PC-3 (cell line): ENCODE measurements at regions not wholly inside any gene's neighbourhood (a gene's known extent, or its start where the extent isn't known, plus 50 kb on each side); places are given as distances from the start of the nearest gene placed in this dataset.

Experiments used
- CTCF ChIP-seq: fragments of 300-600 bp; sonication (generic); conservative IDR thresholded peaks from 2 replicates; pipeline ENCODE4 v1.5.1; 2017; ENCODE audit warnings: antibody characterized with exemption, low read depth, mild to moderate bottlenecking, low read length
- EZH2 ChIP-seq: fragments of 300-600 bp; sonication (generic); IDR thresholded peaks from one replicate; pipeline ENCODE4 v1.6.1; 2017; ENCODE audit warnings: antibody characterized with exemption, mild to moderate bottlenecking, low read length; ENCODE audit not compliant: unreplicated experiment
- EZH2phosphoT487 ChIP-seq: fragments of 300-600 bp; sonication (generic); IDR thresholded peaks from 2 replicates; pipeline ENCODE4 v1.6.1; 2018; ENCODE audit warnings: mild to moderate bottlenecking, antibody characterized with exemption, low read length, borderline replicate concordance

GRCh38 chr5:114822863-114823262, 346.8 kb downstream of the TRIM36 start:
- no peak for TF ChIP-seq CTCF
- TF ChIP-seq EZH2phosphoT487: no peak
- no peak for TF ChIP-seq EZH2
